Cardiac fibroblast (primary cell): ENCODE measurements at regions not wholly inside any gene's neighbourhood (a gene's known extent, or its start where the extent isn't known, plus 50 kb on each side); places are given as distances from the start of the nearest gene placed in this dataset.
A peak's percentile ranks its signal among the peaks of the same experiment; 100 is the strongest.

Experiments
- DNase-seq, 2 donors: peaks; one replicate each; pipeline versions ENCODE4 v3.0.0 to v3.0.0-alpha.2; 2010; ENCODE audit warnings: low read depth in 2 of 2
- H3K4me3 ChIP-seq, 2 donors: replicated peaks in 1 of 2; 1 replicate in 1 of 2; 2 replicates in 1 of 2; pipeline ENCODE4 v1.5.1; 2011; ENCODE audit warnings: low read depth in 2 of 2, low read length in 2 of 2, mild to moderate bottlenecking in 2 of 2, moderate library complexity in 1 of 2
- CTCF ChIP-seq: IDR thresholded peaks from one replicate; pipeline ENCODE4 v1.5.1; 2011; ENCODE audit warnings: low read depth, mild to moderate bottlenecking, low read length, inconsistent platforms

GRCh38 chr18:11520536-11520935, 88.9 kb upstream of the SLC35G4 start:
- no peak overlapping the region for H3K4me3 ChIP-seq
- no peak for DNase-seq
- no peak for TF ChIP-seq CTCF

- peak; percentile 74 for TF ChIP-seq CTCF
- DNase-seq = peak; percentile 64 to 71
Measured at GRCh38 chr18:11518788-11519685, 90.4 kb upstream of the SLC35G4 start.

GRCh38 chr18:11517704-11518103, 91.7 kb upstream of the SLC35G4 start:
- TF ChIP-seq CTCF = no peak
- H3K4me3 ChIP-seq = no peak overlapping the region
- DNase-seq = no peak

More at GRCh38 chr18:11518788-11519685, 90.4 kb upstream of the SLC35G4 start:
- no peak overlapping the region for H3K4me3 ChIP-seq

- TF ChIP-seq CTCF = no peak
- no peak overlapping the region for H3K4me3 ChIP-seq
- no peak for DNase-seq
Measured at GRCh38 chr18:11516751-11517503, 92.5 kb upstream of the SLC35G4 start.

- no peak for DNase-seq
- no peak for TF ChIP-seq CTCF
- H3K4me3 ChIP-seq = no peak overlapping the region
Measured at GRCh38 chr18:11514267-11514666, 95.1 kb upstream of the SLC35G4 start.

GRCh38 chr18:11512096-11513025, 97.0 kb upstream of the SLC35G4 start:
- no peak for TF ChIP-seq CTCF
- DNase-seq = peak; percentile 23 to 40
- no peak overlapping the region for H3K4me3 ChIP-seq
